Endothelial cell of hepatic sinusoid (primary cell): ENCODE measurements at regions not wholly inside any gene's neighbourhood (a gene's known extent, or its start where the extent isn't known, plus 50 kb on each side); places are given as distances from the start of the nearest gene placed in this dataset.
"Not testable (repeated sequence)": the region's sequence is repeated elsewhere in the genome, so short reads cannot be mapped to it uniquely, and the experiment has no call there.

ENCODE experiments used
- in situ Hi-C: cut with HindIII; loops from 2 replicates; pipeline ENCODE4 v1.10.0; 2017; ENCODE audit warnings: low sequenced_read_pairs

GRCh38 chrX:41033299-41033698, 51.9 kb upstream of the USP9X start:
- in situ Hi-C loops, result no loop called here

- in situ Hi-C loops, result not testable (repeated sequence)
Measured at GRCh38 chrX:41034902-41035301, 50.3 kb upstream of the USP9X start.
